NCI-H226 (cell line): ENCODE measurements at regions not wholly inside any gene's neighbourhood (a gene's known extent, or its start where the extent isn't known, plus 50 kb on each side); places are given as distances from the start of the nearest gene placed in this dataset.
A peak's percentile ranks its signal among the peaks of the same experiment; 100 is the strongest.

Source experiments
- DNase-seq: peaks from one replicate; pipeline ENCODE4 v3.0.0-alpha.2; 2015

DNA sequence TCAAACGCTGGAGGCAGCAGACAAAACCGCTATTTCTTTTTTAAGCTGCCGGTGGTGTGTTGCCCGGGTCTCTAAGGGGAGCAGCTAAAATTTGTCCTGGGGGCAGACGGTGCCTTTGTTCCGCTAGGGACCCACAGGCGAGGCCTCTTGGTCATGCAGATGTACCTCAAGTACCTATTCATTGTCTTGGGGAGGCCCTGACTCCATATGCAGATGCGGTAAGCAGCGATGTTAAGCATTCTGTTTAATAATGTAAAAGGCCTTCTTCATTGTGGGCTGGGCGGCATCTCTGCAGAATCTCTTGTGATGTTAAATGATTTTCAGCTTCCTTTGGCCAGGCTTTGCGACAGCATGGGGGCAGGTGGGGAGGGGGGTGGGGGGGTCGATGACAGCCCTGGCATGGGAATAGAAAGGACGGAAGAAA is 98.9 kb upstream of the PJA1 start:
- no peak for DNase-seq

DNA sequence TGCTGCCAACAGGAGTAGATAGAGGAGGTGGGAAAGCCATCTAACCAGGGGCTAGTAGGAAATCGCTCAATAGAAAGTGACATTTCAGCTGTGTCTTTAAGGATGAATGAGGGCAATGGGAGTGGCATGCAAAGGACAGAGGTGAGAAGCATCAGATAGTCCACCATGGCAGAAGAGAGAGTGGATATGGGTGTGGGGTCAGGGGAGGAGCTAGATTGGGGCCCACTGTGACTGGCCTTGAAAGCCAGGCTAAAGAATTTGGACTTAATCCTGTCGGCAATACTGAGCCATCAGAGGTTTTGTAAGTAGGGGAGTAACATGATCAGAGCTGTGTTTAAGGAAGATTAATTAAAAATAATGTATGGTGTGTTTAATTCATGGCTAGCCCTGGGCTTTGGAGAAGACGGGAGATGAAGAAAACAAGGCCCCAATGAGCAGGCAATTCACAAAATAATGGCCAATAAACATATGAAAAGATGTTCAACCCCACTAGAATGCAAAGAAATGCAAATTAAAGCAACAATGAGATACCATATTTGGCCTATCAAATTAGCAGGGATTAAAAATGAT is 98.1 kb upstream of the PJA1 start:
- DNase-seq: no peak

DNA sequence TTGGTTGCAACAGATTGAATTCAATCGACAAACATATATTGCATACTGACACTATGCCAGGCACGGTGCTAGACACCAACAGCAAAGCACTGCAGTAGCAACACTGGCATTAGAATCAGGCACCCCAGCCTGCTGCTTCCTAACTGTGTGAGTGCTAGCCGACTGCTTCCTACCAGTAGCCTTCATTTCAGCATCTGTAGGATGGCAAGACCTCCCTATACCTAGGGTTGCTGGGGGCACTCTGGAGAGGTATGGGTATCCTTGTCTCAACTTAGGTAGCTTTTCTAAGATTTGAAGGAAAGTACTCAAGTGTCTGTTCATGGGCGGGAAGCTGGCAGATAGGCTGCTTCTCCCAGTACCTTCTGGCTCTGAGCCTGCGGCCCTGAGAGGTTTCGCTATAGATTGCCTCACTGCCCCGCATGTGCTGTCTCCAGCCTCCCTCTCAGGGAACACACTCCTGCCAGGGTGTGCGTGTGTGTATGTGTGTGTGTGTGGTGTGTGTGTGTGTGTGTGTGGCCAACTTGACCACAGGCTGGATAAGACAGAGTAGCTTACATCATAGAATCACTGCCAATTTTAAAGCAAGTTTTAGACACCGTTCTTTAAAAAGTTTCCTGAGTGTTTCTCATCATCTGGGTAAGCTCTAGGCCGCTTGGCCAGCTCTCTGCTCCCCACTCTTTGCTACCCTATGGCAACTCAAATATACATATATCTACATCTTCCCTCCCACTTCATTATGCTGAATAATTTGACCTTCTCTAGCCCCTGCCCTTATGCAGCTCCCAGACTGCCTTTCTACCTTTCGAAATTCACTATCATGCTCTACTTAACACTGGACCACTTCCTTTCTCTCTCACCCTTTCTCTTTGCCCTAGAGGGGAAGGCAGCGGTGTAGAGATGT is 97.0 kb upstream of the PJA1 start:
- peak; percentile 57 for DNase-seq

DNA sequence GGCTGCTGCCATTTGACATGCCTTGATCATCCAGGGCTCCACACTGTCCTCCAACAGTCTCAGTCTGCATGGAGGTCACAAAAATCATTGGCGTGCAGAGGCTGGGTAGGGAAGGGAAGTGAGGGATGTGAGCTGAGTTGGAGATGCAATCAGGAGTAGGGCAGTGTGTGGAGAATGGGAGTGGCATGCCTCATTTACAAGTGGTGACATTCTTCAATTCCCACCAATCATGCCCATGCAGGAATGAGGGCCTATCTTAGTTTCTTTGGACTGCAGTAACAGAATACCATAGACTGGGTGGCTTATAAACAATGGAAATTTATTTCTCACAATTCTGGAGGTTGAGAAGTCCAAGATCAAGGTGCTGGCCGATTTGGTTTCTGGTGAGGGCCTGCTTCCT is 94.9 kb upstream of the PJA1 start:
- no peak for DNase-seq

DNA sequence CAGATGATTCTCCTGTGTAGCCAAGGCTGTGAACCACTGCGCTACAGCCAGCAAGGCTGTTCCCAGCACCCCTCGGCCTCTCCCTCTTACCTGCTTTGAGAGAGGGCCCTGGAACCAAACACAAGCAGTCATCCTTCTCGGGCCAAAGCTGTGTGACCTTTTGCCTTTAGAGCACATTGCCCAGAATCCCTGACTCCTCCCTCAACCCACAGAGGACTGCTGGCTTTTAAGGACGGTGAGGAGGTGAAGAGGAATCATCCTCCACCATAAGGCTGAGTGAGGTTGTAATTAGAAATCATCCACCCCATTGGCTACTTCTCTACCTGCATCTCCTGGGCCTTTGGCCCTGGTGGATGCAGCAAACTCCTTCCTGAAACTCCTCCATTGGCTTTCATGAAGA is 93.6 kb upstream of the PJA1 start:
- no peak for DNase-seq

DNA sequence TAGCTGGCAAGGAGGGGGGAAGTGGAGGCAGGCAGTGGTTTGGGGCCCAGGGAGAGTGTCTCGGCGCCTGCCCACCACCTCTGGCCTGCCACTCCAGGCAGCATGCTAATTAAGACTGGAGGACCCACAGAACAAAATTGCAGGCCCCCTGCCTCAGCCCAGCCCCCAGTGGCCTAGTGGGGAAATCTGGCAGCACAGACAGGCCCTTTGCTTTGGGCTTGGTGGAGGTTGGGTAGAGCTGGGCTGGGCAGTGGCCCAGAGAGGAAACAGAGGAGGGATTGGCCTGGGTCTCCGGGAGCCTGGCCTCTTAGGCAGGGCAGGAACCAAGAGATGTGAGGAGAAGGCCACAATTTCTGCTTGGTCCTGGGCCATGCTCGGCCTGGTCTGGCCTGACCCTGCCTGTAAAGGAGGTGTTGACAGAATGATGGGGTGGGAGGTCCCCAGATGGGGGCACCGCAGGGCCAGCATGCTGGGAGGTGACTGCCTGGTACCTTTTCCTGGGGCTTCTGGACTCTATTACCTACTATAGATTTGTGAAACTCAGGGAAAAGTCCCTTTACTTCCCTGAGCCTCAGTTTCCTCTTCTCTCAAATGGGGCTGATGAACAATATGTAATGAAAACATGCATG is 92.4 kb upstream of the PJA1 start:
- DNase-seq: no peak

DNA sequence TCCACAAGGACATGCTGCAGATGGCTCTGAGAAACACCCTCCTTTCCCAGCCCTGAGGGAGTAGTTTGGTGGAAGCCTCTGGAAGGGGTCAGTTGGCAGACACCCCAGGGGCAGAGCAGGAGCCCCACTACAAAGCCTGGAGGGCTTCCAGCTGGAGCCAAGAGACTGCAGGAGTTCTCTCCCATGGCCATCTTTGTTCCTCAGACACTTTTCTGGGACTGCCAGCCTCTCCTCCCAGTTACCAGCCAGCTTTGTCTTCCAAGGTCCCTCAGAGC is 91.0 kb upstream of the PJA1 start:
- DNase-seq: no peak

DNA sequence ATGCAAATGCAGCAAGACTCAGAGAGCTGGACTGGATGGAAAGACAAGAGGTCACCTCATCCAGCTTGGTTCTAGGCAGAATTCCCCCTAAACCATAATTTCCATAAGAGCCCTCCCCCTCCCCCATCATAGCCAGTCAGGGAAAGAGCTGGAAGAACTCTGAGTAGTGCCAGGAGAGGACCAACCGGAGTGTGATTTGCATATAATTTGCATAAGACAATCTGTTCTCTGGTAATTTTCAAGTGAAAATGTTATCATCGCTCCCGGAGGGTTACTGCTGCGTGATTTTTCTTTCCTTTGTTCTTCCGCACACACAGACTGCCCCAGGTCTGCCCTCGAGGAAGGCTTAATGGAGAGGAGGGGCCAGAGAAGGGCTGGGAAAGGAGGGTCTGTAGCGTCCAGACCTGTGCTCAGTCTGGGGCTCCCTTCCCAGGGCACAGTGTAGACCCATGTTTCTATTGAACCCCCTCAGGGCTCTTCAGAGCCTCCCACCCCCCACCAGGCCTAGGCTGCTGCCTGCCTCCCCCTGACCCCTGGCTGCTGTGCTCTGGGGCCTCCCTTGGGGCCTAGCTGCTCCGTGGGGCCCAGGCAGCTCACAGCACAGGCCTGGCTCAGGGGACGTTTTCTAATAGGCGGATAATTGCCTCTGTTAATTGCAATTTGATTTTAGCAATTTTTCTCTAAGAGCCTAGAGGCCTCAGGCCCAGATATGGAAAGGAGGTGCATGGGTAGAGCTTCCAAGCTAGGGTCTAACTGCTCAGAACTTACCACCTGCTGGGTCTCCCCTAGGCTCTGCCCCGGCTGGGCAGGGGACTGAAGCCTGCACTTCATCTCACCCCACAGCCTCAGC is 90.4 kb upstream of the PJA1 start:
- no peak for DNase-seq

DNA sequence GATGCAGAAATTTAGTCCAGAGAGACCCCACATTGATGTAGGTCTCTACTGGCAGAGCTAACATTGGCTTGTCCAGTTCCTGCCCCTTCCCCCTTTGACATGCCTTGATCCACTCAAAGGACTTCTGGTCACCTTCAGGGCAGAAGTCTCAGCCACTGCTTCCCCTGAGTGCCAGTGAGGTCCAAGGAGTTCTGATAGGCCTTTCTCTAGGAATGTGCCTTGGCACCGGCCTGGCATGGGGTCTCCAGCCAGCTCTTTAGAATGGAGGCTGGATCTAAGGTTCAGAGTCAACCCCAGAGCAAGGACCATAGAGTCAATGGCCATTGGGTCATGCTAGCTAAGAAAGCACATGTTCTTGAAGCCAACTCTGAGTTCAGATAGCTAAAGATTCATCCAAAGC is 88.6 kb upstream of the PJA1 start:
- DNase-seq: no peak

DNA sequence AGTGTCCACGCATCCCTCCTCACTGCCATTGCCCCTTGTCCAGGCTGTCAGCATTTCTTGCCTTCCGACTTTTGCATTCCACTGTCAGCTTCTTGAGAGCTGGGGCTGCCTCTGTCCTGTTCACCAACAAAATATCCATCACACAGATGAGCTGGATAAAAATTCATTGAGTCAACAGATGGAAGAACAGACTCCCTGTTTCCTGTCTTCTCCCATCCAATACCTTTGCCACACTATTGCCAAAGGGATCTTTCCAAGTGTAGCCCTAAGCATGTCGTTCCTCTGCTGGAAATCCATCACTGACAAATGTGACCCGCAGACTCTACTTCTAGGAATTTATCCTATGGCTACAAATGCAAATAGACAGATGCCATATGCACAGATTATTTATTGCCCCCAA is 78.0 kb upstream of the PJA1 start:
- no peak for DNase-seq

DNA sequence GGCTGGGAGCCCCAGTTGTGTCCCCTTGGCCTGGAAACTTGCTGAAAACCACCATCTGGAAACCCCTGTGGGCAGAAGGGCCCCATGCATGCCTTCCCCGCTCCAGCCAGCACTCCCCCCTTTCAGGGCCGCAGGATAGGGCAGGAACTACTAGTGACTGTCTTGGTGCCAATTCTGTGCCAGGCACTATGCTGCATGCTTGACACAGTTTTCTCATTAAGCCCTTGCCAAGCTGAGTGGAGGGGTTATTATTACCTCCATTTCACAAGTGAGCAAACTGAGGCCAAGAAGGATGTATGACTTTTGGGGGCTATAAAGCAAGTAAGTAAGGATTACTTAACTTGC is 73.6 kb upstream of the PJA1 start:
- no peak for DNase-seq

DNA sequence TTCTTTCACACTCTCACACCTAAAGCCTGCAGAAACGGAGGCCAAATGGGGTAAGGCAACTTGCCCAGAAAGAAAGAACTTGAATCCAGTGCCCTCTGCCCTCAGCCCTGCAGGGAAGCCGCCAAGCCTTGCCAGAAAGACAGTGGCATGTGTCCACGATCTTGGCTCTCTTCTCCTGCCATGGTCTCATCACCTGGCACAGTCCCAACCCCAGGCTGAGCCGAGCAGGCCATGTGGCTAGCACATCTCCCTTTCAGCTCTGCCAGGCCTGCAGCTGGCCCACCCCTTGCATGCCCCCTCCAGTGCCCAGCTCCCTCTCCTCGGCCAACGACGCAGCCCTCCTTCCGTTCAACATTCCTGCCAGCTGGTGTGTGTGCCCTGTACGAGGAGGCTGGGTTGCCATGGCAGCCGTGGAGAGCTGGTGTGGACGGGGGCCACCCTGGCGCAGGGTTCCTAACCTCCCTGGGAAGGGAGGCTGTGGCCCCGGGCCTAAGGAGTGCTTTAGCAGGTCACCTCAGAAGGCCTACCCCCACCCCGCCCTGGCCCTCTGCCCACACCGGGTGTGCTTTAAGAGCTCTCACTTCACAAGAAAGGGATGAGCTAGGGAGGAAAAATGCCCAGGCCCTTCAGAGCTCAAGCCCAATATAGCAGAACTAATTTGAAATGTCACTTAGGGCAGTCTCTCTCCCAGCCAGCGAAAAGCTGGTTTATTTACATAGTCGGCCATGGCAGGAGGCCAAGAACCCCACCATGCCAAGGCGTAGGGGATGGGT is 73.0 kb upstream of the PJA1 start:
- DNase-seq: no peak

DNA sequence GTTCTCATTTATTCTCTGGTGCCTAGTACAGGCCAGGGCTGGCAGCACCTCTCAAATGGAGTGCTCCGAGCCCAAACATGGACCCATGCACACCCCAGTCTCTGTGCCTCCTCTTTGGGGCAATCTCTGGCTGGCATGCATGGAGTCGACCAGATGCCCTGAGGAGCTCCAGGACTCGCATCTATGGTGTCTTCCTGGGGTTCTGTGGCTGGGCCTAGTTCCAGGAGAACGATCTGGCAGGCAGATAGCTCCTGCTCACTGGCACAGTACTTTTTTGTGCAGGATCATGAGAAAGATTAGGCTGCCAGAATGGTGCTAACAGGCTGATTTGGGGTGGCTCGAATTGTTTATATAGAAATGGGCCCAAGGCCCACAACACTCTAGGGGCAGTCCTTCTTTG is 72.0 kb upstream of the PJA1 start:
- no peak for DNase-seq

DNA sequence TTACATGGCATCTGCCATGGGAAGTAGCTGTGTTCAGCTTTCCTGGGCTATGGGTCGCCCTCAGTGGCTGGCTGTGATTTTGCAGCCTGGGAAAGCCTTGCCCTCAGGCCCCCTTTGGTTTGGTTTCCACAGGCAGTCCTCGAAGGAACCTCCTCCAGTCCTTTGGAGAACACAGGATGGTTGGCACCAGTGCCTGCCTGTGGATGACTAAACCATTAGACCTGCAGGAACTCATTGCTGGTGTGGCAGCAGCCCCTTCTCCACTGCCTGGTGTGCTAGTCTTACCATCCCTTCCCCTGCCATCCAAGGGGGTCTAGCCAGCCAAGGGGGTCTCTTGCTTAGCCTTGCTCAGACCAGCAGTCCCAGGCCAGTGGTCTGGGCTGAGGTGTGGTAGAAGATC is 71.4 kb upstream of the PJA1 start:
- peak; percentile 44 for DNase-seq

DNA sequence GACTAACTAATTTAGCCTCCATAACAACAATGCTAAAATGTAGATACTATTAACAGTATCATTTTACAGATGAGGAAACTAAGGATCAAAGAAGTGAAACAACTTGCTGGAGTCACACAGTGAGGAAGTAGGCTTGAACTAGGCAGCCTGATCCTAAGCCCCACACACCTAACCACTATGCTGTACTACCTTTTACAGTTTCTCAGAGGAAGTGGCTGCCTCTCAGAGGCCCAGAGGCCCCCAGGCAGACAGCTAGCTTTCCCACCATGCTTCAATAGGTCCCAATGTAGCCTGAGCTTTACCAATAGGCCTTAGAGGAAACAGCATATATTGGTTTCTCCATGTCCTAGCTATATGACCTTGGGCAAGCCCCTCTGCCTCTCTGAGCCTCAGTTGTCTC is 69.4 kb upstream of the PJA1 start:
- no peak for DNase-seq

DNA sequence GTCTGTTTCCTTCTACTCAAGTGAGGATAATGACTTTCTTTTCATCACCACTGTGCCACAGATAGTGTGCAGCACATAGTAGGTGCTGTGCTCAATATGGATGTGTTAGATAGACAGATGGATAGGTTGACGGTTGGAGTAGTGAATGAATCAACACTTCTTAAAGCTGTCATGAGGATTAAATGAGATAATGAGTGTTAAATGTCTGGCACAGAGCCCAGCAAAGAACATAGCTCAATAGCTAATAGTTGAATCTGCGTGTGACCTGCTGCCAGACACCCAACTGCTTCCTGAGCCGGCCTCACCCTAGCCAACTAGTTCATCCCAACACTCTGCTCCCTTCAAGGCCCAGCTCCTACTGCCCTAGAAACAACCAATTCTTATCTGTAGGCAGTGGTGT is 67.7 kb upstream of the PJA1 start:
- no peak for DNase-seq

DNA sequence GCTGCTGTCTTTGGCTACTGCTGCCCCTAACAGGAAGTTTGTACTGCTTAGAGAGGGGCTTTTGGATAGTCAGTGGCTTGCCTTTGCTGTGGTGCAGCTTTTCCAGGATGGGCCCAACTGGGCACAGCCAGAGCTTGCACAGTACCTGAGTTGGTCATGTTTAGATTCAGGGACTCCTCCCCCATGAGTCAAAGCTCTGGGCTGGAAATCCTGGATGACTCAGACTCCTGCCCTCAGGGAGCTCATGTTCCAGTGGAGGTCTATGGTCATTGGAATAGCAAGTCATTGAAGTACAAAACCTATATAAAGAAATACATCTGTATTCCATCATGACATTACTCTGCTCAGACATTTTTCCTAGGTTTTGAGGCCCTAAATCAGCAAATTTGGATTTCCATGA is 66.7 kb upstream of the PJA1 start:
- DNase-seq: peak; percentile 29

DNA sequence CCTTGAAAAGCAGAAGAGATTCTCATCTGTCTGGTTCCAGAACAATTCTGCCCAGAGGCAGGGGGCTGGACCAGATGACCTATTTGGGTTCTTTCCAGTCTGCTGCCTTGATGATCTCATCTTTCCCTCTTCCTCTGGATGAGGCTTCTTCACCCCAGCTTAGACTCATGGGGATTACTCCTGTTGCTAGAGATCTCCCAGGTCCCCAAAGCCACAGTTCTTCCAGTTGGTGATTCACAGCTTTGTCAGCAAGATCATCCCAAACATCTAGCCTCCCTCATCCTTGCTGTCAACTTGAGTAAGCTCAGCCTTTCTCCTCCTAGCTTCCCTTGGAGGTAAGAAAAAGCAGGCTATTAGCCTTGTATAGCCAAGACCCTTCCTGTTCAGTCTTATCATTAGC is 64.2 kb upstream of the PJA1 start:
- DNase-seq: peak; percentile 62

DNA sequence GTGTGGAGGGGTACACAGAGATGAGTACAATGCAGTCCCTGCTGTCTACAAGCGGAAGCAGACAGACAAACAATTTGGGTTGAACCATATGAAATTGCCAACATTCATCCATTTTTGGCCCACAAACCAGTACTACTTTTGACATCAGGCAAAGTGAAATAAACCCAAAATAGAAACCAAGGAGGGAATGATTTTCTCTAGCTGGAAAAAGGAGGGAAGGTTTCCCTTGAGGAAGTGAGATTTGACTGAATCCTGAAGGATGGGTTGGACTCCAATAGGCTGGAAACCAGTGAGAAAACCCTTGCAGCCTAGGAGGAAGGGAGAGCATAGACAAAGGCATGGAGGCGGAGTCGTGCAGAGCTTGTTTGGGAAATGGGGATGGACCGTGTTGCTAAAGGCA is 63.5 kb upstream of the PJA1 start:
- no peak for DNase-seq

DNA sequence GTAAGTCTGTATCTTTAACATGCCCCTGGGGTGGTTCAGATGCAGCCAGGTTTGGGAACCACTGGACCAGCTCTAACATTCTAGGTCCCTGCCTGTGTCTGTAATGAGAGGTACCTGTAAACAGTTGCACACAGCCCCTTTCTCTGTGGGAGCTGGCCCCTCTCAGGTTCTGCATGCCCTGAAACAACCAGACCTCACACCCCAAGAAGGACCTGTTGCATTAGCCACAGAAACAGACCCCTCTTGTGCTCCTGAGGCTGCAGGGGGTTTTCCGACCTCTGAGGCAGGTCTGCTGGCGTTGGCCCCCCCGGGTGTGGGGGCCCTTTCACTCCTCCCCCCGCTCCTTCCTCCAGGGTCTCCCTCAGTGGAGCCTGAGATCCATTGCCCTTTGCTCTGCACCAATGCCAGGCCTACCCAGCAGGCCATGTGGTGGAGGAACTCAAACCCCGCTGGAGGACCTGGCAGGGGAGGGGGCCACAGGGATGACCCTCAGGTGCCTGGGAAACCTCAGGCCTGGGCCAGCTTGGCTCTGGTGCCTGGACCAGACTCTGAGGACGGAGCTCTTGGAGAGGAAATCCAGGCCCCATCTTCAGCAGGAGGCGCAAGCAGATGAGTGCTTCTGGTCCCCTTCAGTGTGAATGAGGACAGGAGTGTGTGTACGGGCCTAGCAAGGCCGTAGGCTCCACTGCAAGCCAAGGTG is 61.4 kb upstream of the PJA1 start:
- no peak for DNase-seq

DNA sequence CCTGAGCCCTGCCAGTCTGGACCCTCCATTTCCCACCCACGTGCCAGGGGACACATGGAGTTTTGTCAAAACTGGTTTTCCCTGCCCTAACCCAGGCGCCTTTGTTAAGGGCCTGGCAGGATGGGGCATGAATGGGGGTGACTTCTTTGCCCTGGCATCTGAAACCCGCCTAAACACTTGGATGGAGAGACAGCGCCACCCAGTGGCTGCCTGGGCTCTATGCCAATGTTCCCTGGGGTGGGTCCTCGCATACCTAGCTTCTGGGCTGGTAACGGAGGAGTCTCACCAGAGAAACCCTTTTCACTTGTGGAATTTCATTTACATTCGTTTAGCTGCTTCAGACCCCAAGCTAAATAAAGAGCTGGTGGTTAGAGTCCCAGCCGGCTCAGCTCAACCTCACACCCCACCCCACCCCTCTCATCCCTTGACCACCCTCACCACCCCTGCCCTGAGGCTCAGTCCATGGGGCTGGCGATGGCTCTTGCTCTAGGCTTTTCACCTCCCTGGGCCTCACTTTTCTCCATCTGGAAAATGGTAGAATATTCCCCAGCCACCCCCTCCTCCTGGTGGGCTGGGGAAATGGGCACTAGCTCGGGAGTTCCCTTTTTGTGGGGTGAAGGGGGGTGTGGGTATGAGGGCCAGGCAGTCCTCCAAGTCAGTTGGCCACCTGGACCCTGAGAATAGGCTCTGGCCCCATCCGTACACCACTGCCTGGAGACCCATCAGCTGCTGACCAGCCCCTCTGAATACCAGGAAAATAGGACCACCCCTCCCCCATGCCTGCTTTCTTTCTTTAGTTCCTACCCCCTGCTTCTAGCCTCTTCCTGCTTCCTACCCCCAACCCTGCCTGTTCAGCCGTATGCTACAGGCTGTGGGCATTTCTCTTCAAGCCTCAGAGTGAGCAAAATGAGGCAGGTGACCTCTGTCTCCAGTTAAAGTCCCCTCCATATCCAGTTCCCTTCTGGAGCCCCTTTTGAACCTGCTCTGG is 57.1 kb upstream of the PJA1 start:
- peak; percentile 18 for DNase-seq
